ENCODE measurements at regions not wholly inside any gene's neighbourhood (a gene's known extent, or its start where the extent isn't known, plus 50 kb on each side); places are given as distances from the start of the nearest gene placed in this dataset.

GRCh38 chr20:50398064-50398463 lies 112.1 kb upstream of the PTPN1 start:
- no peak for TF ChIP-seq CTCF (conservative IDR thresholded peaks at IDR 0.05; ENCODE audit: low read depth, low read length)
- no peak for DNase-seq (ENCODE audit: low read depth)
- no peak overlapping the region for H3K4me3 ChIP-seq (ENCODE audit: low read depth, low read length)

GRCh38 chr20:50398471-50398820 lies 111.7 kb upstream of the PTPN1 start:
- no peak for TF ChIP-seq CTCF (conservative IDR thresholded peaks at IDR 0.05; ENCODE audit: low read depth, low read length)
- no peak overlapping the region for H3K4me3 ChIP-seq (ENCODE audit: low read depth, low read length)
- no peak for DNase-seq (ENCODE audit: low read depth)

GRCh38 chr20:50398821-50399554 lies 111.2 kb upstream of the PTPN1 start:
- DNase-seq (ENCODE audit: low read depth), result no peak
- H3K4me3 ChIP-seq (ENCODE audit: low read depth, low read length), result no peak overlapping the region
- no peak for TF ChIP-seq CTCF (conservative IDR thresholded peaks at IDR 0.05; ENCODE audit: low read depth, low read length)

- no peak overlapping the region for H3K4me3 ChIP-seq (ENCODE audit: low read depth, low read length)
- no peak for DNase-seq (ENCODE audit: low read depth)
- TF ChIP-seq CTCF (conservative IDR thresholded peaks at IDR 0.05; ENCODE audit: low read depth, low read length), result no peak
Measured at GRCh38 chr20:50399555-50399916, 110.6 kb upstream of the PTPN1 start.

- no peak overlapping the region for H3K4me3 ChIP-seq (ENCODE audit: low read depth, low read length)
- peak; percentile 52 for DNase-seq (ENCODE audit: low read depth)
- peak; percentile 42 for TF ChIP-seq CTCF (conservative IDR thresholded peaks at IDR 0.05; ENCODE audit: low read depth, low read length)
Measured at GRCh38 chr20:50399917-50400704, 110.1 kb upstream of the PTPN1 start.

- no peak for TF ChIP-seq CTCF (conservative IDR thresholded peaks at IDR 0.05; ENCODE audit: low read depth, low read length)
- no peak for DNase-seq (ENCODE audit: low read depth)
- no peak overlapping the region for H3K4me3 ChIP-seq (ENCODE audit: low read depth, low read length)
Measured at GRCh38 chr20:50400705-50401586, 109.2 kb upstream of the PTPN1 start.

All from choroid plexus epithelial cell (primary cell).